Astrocyte (in vitro differentiated cells and primary cell): ENCODE measurements at regions not wholly inside any gene's neighbourhood (a gene's known extent, or its start where the extent isn't known, plus 50 kb on each side); places are given as distances from the start of the nearest gene placed in this dataset.

ENCODE experiments used
- DNase-seq: peaks from one replicate; pipeline ENCODE4 v3.0.0-alpha.2; 2010; ENCODE audit warnings: low read depth
- FAIRE-seq: peaks from 2 replicates; lab custom pipeline; 2011; peaks lifted over from hg19 to GRCh38; lab: Jason Lieb, UNC
- H2AFZ ChIP-seq: 2 replicates; pipeline ENCODE4 v1.6.0; 2012; ENCODE audit warnings: low read depth, low read length, inconsistent platforms
- H3K27ac ChIP-seq: 2 replicates; pipeline ENCODE4 v1.5.1; 2011; ENCODE audit warnings: low read depth, low read length, inconsistent platforms
- H3K27me3 ChIP-seq: 2 replicates; pipeline ENCODE4 v1.6.0; 2011; ENCODE audit warnings: low read length, inconsistent platforms; ENCODE audit not compliant: insufficient read depth
- H3K36me3 ChIP-seq: 2 replicates; pipeline ENCODE4 v1.5.1; 2011; ENCODE audit warnings: low read length, inconsistent platforms; ENCODE audit not compliant: insufficient read depth
- H3K4me1 ChIP-seq: 2 replicates; pipeline ENCODE4 v1.5.1; 2011; ENCODE audit warnings: low read length, inconsistent platforms; ENCODE audit not compliant: insufficient read depth
- H3K4me2 ChIP-seq: 2 replicates; pipeline ENCODE4 v1.6.0; 2012; ENCODE audit warnings: low read length, inconsistent platforms
- H3K4me3 ChIP-seq: 2 replicates; pipeline ENCODE4 v1.5.1; 2011; ENCODE audit warnings: low read depth, mild to moderate bottlenecking, low read length, inconsistent platforms; ENCODE audit not compliant: insufficient read depth
- H3K79me2 ChIP-seq: 2 replicates; pipeline ENCODE4 v1.6.0; 2012; ENCODE audit warnings: mild to moderate bottlenecking, low read length, inconsistent platforms; ENCODE audit not compliant: insufficient read depth
- H3K9ac ChIP-seq: 2 replicates; pipeline ENCODE4 v1.6.0; 2012; ENCODE audit warnings: mild to moderate bottlenecking, low read length, inconsistent platforms
- H3K9me3 ChIP-seq: 2 replicates; pipeline ENCODE4 v1.5.1; 2012; ENCODE audit warnings: low read depth, mild to moderate bottlenecking, low read length, inconsistent platforms; ENCODE audit not compliant: insufficient read depth
- H4K20me1 ChIP-seq: 2 replicates; pipeline ENCODE4 v1.6.0; 2012; ENCODE audit warnings: low read length, inconsistent platforms; ENCODE audit not compliant: insufficient read depth
- H3K27ac Mint-ChIP-seq: one replicate; pipeline ENCODE4 v1.8.0; 2021; ENCODE audit warnings: mild to moderate bottlenecking, mixed read lengths; ENCODE audit not compliant: unreplicated experiment
- H3K27me3 Mint-ChIP-seq: one replicate; pipeline ENCODE4 v1.8.0; 2021; ENCODE audit warnings: low read depth, mixed read lengths; ENCODE audit not compliant: unreplicated experiment
- H3K36me3 Mint-ChIP-seq: one replicate; pipeline ENCODE4 v1.8.0; 2021; ENCODE audit warnings: low read depth, mixed read lengths; ENCODE audit not compliant: unreplicated experiment
- H3K4me1 Mint-ChIP-seq: one replicate; pipeline ENCODE4 v1.8.0; 2021; ENCODE audit warnings: low read depth, mixed read lengths; ENCODE audit not compliant: unreplicated experiment
- H3K4me3 Mint-ChIP-seq: one replicate; pipeline ENCODE4 v1.8.0; 2021; ENCODE audit warnings: mild to moderate bottlenecking, moderate library complexity, mixed read lengths; ENCODE audit not compliant: unreplicated experiment
- H3K9me3 Mint-ChIP-seq: one replicate; pipeline ENCODE4 v1.8.0; 2021; ENCODE audit warnings: mild to moderate bottlenecking, mixed read lengths; ENCODE audit not compliant: unreplicated experiment
- EZH2 ChIP-seq: IDR thresholded peaks from 2 replicates; pipeline ENCODE4 v1.6.1; 2012; ENCODE audit warnings: mild to moderate bottlenecking, low read length, inconsistent platforms; ENCODE audit not compliant: insufficient read depth
- TF ChIP-seq, protein P1 (sequence below): IDR thresholded peaks from 2 replicates; pipeline ENCODE4 v1.5.1; 2011; ENCODE audit warnings: low read depth, mild to moderate bottlenecking, inconsistent platforms, low read length, moderate library complexity; ENCODE audit not compliant: insufficient read depth

DNA sequence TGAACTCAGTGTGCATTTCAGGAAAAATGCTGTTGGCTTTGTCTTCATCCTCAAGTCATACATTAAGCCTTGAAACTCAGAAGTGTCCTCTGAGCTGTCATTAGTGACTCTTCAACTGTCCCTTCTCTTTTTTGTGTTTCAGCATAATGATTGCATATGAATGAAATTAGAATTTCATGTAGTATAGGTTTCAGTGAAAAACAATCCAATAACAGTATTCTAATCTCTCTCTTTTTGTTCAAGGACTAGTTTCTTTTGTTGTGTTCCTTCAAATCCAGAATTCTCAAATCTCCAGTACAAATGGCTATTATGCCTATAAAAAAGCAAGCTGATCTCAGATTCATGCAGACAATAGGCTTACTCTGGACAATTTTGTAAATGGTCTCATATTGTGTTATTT, 133.5 kb downstream of the QPCT start:
- no peaks in the 10 kb centered on the region for H3K27me3 Mint-ChIP-seq
- FAIRE-seq, result no peak
- H3K27ac ChIP-seq, result no peak overlapping the region

DNA sequence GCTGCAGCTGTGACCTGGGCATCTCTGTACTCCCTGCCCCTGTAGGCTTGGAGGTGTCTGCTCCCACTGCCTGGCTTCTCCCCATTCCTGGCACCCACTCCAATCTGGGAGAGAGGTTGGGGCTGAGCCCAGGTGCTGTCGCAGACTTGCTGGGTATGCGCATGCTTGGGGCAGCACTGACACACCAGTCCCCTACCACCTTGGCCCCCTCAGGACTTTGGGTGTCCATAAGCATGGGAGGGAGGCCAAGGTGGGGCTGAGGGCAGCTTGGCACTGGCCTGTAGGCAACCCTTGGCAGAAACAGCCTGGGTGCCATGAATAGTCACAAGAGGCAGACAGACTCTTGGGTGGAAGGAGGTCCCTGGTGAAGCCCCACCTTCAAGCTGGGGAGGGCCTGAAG, 136.8 kb downstream of the QPCT start:
- Mint-ChIP-seq H3K27me3 (peaks cover 4% of the 10 kb centered on the region), H3K9me3 (peaks cover 4% of the 10 kb centered on the region), H3K4me1 (peaks cover 4% of the 10 kb centered on the region), H3K36me3 (no peaks in the 10 kb centered on the region), H3K4me3 (no peak overlapping the region), H3K27ac (no peak overlapping the region)
- Histone ChIP-seq H4K20me1 (no peaks in the 10 kb centered on the region), H3K27ac (no peak overlapping the region), H3K4me2 (no peak overlapping the region), H3K4me3 (no peak overlapping the region), H3K4me1 (no peaks in the 10 kb centered on the region), H3K36me3 (no peaks in the 10 kb centered on the region), H3K79me2 (no peaks in the 10 kb centered on the region), H3K9me3 (no peaks in the 10 kb centered on the region), H3K9ac (no peak overlapping the region), H2AFZ (no peak overlapping the region), H3K27me3 (no peaks in the 10 kb centered on the region)
- FAIRE-seq (no peak), DNase-seq (no peak)
- TF ChIP-seq, protein P1, sequence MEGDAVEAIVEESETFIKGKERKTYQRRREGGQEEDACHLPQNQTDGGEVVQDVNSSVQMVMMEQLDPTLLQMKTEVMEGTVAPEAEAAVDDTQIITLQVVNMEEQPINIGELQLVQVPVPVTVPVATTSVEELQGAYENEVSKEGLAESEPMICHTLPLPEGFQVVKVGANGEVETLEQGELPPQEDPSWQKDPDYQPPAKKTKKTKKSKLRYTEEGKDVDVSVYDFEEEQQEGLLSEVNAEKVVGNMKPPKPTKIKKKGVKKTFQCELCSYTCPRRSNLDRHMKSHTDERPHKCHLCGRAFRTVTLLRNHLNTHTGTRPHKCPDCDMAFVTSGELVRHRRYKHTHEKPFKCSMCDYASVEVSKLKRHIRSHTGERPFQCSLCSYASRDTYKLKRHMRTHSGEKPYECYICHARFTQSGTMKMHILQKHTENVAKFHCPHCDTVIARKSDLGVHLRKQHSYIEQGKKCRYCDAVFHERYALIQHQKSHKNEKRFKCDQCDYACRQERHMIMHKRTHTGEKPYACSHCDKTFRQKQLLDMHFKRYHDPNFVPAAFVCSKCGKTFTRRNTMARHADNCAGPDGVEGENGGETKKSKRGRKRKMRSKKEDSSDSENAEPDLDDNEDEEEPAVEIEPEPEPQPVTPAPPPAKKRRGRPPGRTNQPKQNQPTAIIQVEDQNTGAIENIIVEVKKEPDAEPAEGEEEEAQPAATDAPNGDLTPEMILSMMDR, result no peak
- TF ChIP-seq EZH2, result no peak

More for the DNA sequence above, 133.5 kb downstream of the QPCT start:
- Histone ChIP-seq H4K20me1 (no peaks in the 10 kb centered on the region), H2AFZ (no peak overlapping the region), H3K27me3 (no peaks in the 10 kb centered on the region), H3K36me3 (no peaks in the 10 kb centered on the region), H3K4me1 (peaks cover 5% of the 10 kb centered on the region), H3K9ac (no peak overlapping the region), H3K4me2 (no peak overlapping the region), H3K4me3 (no peak overlapping the region), H3K79me2 (no peaks in the 10 kb centered on the region), H3K9me3 (no peaks in the 10 kb centered on the region)
- H3K4me1 Mint-ChIP-seq, result peaks cover 8% of the 10 kb centered on the region
- TF ChIP-seq, protein P1, result no peak
- no peak for TF ChIP-seq EZH2
- no peaks in the 10 kb centered on the region for H3K36me3 Mint-ChIP-seq
- DNase-seq, result no peak
- no peak overlapping the region for H3K27ac Mint-ChIP-seq
- H3K4me3 Mint-ChIP-seq, result no peak overlapping the region
- peaks cover 5% of the 10 kb centered on the region for H3K9me3 Mint-ChIP-seq

DNA sequence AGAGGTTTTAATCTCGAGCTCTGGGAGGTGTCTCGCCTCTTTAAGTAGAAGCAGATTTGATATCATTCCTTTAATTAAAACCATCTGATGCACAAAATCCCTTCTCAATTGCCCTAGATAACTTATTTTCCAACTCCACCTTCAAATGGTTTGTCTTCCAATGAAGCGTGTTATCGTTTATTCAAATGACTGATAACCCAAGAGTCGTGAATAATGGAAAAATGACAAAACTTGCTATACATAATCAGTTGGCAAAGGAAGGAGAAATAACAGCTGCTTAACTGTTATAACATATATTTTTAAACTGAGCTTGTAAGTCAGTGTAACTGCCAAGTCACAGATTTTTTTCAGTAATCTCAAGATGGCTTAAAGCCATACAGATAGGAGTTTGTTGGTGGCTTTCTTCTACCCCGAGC, 144.6 kb downstream of the QPCT start:
- Histone ChIP-seq H3K27me3 (no peaks in the 10 kb centered on the region), H3K36me3 (no peaks in the 10 kb centered on the region), H3K4me1 (no peaks in the 10 kb centered on the region), H3K79me2 (no peaks in the 10 kb centered on the region), H4K20me1 (no peaks in the 10 kb centered on the region), H2AFZ (no peak overlapping the region), H3K4me2 (no peak overlapping the region), H3K9ac (no peak overlapping the region), H3K27ac (no peak overlapping the region), H3K4me3 (no peak overlapping the region), H3K9me3 (peaks cover 2% of the 10 kb centered on the region)
- Mint-ChIP-seq H3K9me3 (no peaks in the 10 kb centered on the region), H3K27me3 (peaks cover 4% of the 10 kb centered on the region), H3K4me3 (no peak overlapping the region), H3K36me3 (peaks cover 2% of the 10 kb centered on the region), H3K4me1 (no peaks in the 10 kb centered on the region), H3K27ac (no peak overlapping the region)
- no peak for TF ChIP-seq EZH2
- TF ChIP-seq, protein P1, result no peak
- FAIRE-seq (no peak), DNase-seq (no peak)
